ENCODE measurements at regions not wholly inside any gene's neighbourhood (a gene's known extent, or its start where the extent isn't known, plus 50 kb on each side); places are given as distances from the start of the nearest gene placed in this dataset.
"Not testable (repeated sequence)": the region's sequence is repeated elsewhere in the genome, so short reads cannot be mapped to it uniquely, and the experiment has no call there.

- no peak for DNase-seq
These were observed 161.5 kb upstream of the GPR101 start for GRCh38 chrX:137195296-137195695.

GRCh38 chrX:137194164-137194563, 160.4 kb upstream of the GPR101 start:
- DNase-seq: peak; percentile 13

- DNase-seq: no peak
These were observed 153.7 kb upstream of the GPR101 start for GRCh38 chrX:137187540-137187939.

- DNase-seq: no peak
These were observed 144.6 kb upstream of the GPR101 start for GRCh38 chrX:137178392-137178791.

- DNase-seq: no peak
These were observed 138.6 kb upstream of the GPR101 start for GRCh38 chrX:137172317-137172948.

- DNase-seq: no peak
These were observed 137.8 kb upstream of the GPR101 start for GRCh38 chrX:137171626-137172025.

- no peak for DNase-seq
These were observed 132.8 kb upstream of the GPR101 start for GRCh38 chrX:137166591-137166990.

GRCh38 chrX:137164329-137164728, 130.5 kb upstream of the GPR101 start:
- no peak for DNase-seq

GRCh38 chrX:137151403-137151802, 117.6 kb upstream of the GPR101 start:
- no peak for DNase-seq

- no peak for DNase-seq
These were observed 110.1 kb upstream of the GPR101 start for GRCh38 chrX:137143864-137144263.

- not testable (repeated sequence) for DNase-seq
These were observed 88.9 kb upstream of the GPR101 start for GRCh38 chrX:137122651-137123050.

- no peak for DNase-seq
These were observed 85.3 kb upstream of the GPR101 start for GRCh38 chrX:137119049-137119448.

GRCh38 chrX:137118536-137118935, 84.7 kb upstream of the GPR101 start:
- DNase-seq: no peak

GRCh38 chrX:137118136-137118535, 84.3 kb upstream of the GPR101 start:
- DNase-seq: no peak

- DNase-seq: not testable (repeated sequence)
These were observed 74.1 kb upstream of the GPR101 start for GRCh38 chrX:137107877-137108276.

- no peak for DNase-seq
These were observed 67.6 kb upstream of the GPR101 start for GRCh38 chrX:137101273-137101990.

Data from NCI-H1092 (cell line).